ENCODE measurements at regions not wholly inside any gene's neighbourhood (a gene's known extent, or its start where the extent isn't known, plus 50 kb on each side); places are given as distances from the start of the nearest gene placed in this dataset.

GRCh38 chr6:168967281-168967925 is 286.2 kb downstream of the THBS2 start:
- DNase-seq = no peak
- H3K36me3 ChIP-seq = no peaks in the 10 kb centered on the region
- intact Hi-C loops (cut with DNase I) = no loop called here
- H3K4me1 ChIP-seq = no peaks in the 10 kb centered on the region
- H3K9me3 ChIP-seq = no peaks in the 10 kb centered on the region
- no peak overlapping the region for H3K9ac ChIP-seq (ENCODE audit: low read depth in 2 of 2, low read length in 2 of 2)
- no peak overlapping the region for H3K4me3 ChIP-seq
- no peak for TF ChIP-seq CTCF (IDR thresholded peaks at IDR 0.05)
- H3K27ac ChIP-seq = no peak overlapping the region
- no peaks in the 10 kb centered on the region for H3K27me3 ChIP-seq

- no peak for DNase-seq
- intact Hi-C loops (cut with DNase I) = no loop called here
- no peak for TF ChIP-seq CTCF (IDR thresholded peaks at IDR 0.05)
- no peak overlapping the region for H3K27ac ChIP-seq
- H3K27me3 ChIP-seq = no peaks in the 10 kb centered on the region
- H3K4me1 ChIP-seq = no peaks in the 10 kb centered on the region
- no peaks in the 10 kb centered on the region for H3K36me3 ChIP-seq
- H3K9ac ChIP-seq (ENCODE audit: low read depth in 2 of 2, low read length in 2 of 2) = no peak overlapping the region
- no peak overlapping the region for H3K4me3 ChIP-seq
- H3K9me3 ChIP-seq = no peaks in the 10 kb centered on the region
These were observed 289.4 kb downstream of the THBS2 start for GRCh38 chr6:168964138-168964835.

GRCh38 chr6:168962886-168963285 is 290.8 kb downstream of the THBS2 start:
- Histone ChIP-seq H3K4me3 (no peak overlapping the region), H3K4me1 (no peaks in the 10 kb centered on the region), H3K27ac (no peak overlapping the region), H3K27me3 (no peaks in the 10 kb centered on the region), H3K9me3 (no peaks in the 10 kb centered on the region), H3K36me3 (no peaks in the 10 kb centered on the region), H3K9ac (ENCODE audit: low read depth in 2 of 2, low read length in 2 of 2) (no peak overlapping the region)
- DNase-seq = no peak
- intact Hi-C loops (cut with DNase I) = no loop called here
- TF ChIP-seq CTCF (IDR thresholded peaks at IDR 0.05) = no peak

DNA sequence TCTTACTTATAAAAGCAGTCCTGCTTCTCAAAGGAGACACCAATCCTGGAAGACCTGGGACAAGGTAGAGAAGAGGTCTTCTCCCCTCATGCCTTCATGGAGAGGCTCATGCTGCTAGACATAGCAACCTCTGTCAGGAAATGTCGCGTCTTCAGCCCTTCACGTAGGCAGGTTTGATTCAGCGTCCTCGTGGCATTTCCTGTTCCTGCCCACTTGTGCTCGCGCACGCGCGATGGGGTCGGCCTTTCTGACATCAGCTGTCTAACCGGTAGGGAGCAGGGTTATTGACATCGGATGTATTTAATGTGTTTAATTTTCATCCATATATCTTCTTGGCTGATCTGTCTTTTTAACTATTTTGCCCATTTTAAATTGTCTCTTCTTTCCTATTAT is 292.4 kb downstream of the THBS2 start:
- no peaks in the 10 kb centered on the region for H3K36me3 ChIP-seq
- no peaks in the 10 kb centered on the region for H3K4me1 ChIP-seq
- H3K27ac ChIP-seq = no peak overlapping the region
- intact Hi-C loops (cut with DNase I) = no loop called here
- no peaks in the 10 kb centered on the region for H3K9me3 ChIP-seq
- no peak overlapping the region for H3K4me3 ChIP-seq
- H3K27me3 ChIP-seq = no peaks in the 10 kb centered on the region
- no peak overlapping the region for H3K9ac ChIP-seq (ENCODE audit: low read depth in 2 of 2, low read length in 2 of 2)
- no peak for TF ChIP-seq CTCF (IDR thresholded peaks at IDR 0.05)
- DNase-seq = no peak

DNA sequence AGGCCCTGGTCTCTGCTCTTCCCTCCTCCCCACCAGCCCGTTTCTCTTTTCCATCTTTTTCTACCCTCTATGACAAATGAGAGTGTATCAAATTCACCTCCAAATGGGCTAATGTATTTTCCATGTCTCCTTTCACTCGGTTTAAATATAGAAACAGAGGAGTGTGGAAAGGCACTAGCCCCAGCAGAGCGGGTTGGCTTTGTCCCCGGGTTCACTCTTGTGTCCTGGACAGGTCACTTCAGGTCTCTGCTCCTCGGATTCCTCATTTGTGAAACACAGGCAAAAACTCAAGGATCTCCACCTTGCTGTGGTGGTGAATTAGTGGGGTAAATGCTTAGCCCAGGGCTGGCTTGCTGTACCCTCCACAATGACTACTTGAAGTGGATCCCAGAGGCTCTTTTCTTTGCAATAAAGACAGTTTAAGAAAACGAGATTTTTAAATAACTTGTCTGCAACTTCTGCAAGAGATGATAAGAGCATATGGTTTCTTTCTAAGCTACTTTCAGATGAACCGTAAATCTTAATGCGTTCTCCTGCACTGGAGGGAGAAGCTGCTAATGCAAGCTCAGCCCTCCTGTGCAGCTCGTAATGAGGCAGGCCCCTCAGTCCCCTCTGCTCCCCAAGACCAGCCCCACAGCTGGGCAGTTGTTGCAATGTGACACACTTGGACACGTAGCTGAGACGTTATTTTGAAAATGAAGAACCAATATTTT is 292.9 kb downstream of the THBS2 start:
- H3K4me1 ChIP-seq = no peaks in the 10 kb centered on the region
- no peak overlapping the region for H3K4me3 ChIP-seq
- H3K9ac ChIP-seq (ENCODE audit: low read depth in 2 of 2, low read length in 2 of 2) = no peak overlapping the region
- H3K27ac ChIP-seq = no peak overlapping the region
- TF ChIP-seq CTCF (IDR thresholded peaks at IDR 0.05) = no peak
- H3K36me3 ChIP-seq = no peaks in the 10 kb centered on the region
- intact Hi-C loops (cut with DNase I) = no loop called here
- DNase-seq = no peak
- H3K9me3 ChIP-seq = no peaks in the 10 kb centered on the region
- no peaks in the 10 kb centered on the region for H3K27me3 ChIP-seq
